ENCODE measurements at regions not wholly inside any gene's neighbourhood (a gene's known extent, or its start where the extent isn't known, plus 50 kb on each side); places are given as distances from the start of the nearest gene placed in this dataset.

DNA sequence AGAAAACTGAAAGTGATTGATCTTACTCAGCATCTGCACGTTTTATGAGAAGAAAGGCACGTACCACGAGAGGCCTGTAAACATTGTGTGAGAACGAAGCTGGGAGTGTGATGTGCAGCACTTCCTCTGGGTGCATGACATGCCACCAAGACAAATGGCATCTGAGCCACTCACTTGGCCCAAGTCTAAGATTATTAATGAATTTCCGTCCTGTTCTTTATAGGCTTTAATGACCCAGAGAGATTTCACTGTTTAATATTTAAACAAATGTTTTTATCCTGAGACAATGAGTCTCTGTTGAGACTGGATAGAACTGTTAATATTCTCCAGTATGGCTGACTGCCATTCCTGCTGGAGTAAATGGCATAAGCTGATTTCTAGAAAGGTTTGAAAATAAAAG is 172.6 kb upstream of the PHACTR1 start:
- Mint-ChIP-seq H3K4me1 (no peaks in the 10 kb centered on the region), H3K9me3 (peaks cover 25% of the 10 kb centered on the region), H3K27me3 (ENCODE audit: low read depth) (peaks cover 3% of the 10 kb centered on the region; the same call in 1 of the 2 replicates), H3K36me3 (peaks cover 7% of the 10 kb centered on the region), H3K4me3 (no peak overlapping the region), H3K27ac (no peak overlapping the region)
- ATAC-seq (no peak), DNase-seq (ENCODE audit: low spot score) (no peak)
- TF ChIP-seq NFATC4 (CRISPR knock-in tag; IDR thresholded peaks at IDR 0.05) (no peak), NR3C1 (CRISPR knock-in tag; conservative IDR thresholded peaks at IDR 0.05; ENCODE audit: low read depth) (no peak)
- TF ChIP-seq, protein P1, sequence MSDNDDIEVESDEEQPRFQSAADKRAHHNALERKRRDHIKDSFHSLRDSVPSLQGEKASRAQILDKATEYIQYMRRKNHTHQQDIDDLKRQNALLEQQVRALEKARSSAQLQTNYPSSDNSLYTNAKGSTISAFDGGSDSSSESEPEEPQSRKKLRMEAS (CRISPR knock-in tag; IDR thresholded peaks at IDR 0.05): no peak
- TF ChIP-seq, protein P2, sequence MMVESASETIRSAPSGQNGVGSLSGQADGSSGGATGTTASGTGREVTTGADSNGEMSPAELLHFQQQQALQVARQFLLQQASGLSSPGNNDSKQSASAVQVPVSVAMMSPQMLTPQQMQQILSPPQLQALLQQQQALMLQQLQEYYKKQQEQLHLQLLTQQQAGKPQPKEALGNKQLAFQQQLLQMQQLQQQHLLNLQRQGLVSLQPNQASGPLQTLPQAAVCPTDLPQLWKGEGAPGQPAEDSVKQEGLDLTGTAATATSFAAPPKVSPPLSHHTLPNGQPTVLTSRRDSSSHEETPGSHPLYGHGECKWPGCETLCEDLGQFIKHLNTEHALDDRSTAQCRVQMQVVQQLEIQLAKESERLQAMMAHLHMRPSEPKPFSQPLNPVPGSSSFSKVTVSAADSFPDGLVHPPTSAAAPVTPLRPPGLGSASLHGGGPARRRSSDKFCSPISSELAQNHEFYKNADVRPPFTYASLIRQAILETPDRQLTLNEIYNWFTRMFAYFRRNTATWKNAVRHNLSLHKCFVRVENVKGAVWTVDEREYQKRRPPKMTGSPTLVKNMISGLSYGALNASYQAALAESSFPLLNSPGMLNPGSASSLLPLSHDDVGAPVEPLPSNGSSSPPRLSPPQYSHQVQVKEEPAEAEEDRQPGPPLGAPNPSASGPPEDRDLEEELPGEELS (CRISPR knock-in tag; IDR thresholded peaks at IDR 0.05): no peak
- POLR2A ChIA-PET: no interaction called here
- CTCF ChIA-PET: no interaction called here

- Mint-ChIP-seq H3K36me3 (peaks cover 15% of the 10 kb centered on the region), H3K27ac (no peak overlapping the region), H3K9me3 (peaks cover 31% of the 10 kb centered on the region), H3K4me3 (no peak overlapping the region), H3K27me3 (ENCODE audit: low read depth) (peaks cover 3% of the 10 kb centered on the region; the same call in 1 of the 2 replicates), H3K4me1 (no peaks in the 10 kb centered on the region)
- ATAC-seq (no peak), DNase-seq (ENCODE audit: low spot score) (no peak)
- ChIA-PET CTCF (no interaction called here), POLR2A (no interaction called here)
- TF ChIP-seq NR1H2 (CRISPR knock-in tag; IDR thresholded peaks at IDR 0.05): no peak
- no peak for TF ChIP-seq TEAD1 (CRISPR knock-in tag; IDR thresholded peaks at IDR 0.05)
- TF ChIP-seq ATF3 (CRISPR knock-in tag; conservative IDR thresholded peaks at IDR 0.05): no peak
- TF ChIP-seq ZNF423 (CRISPR knock-in tag; IDR thresholded peaks at IDR 0.05): no peak
- TF ChIP-seq, protein P3, sequence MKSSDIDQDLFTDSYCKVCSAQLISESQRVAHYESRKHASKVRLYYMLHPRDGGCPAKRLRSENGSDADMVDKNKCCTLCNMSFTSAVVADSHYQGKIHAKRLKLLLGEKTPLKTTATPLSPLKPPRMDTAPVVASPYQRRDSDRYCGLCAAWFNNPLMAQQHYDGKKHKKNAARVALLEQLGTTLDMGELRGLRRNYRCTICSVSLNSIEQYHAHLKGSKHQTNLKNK (CRISPR knock-in tag; IDR thresholded peaks at IDR 0.05): no peak
- no peak for TF ChIP-seq NFATC4 (CRISPR knock-in tag; IDR thresholded peaks at IDR 0.05)
- TF ChIP-seq, protein P4, sequence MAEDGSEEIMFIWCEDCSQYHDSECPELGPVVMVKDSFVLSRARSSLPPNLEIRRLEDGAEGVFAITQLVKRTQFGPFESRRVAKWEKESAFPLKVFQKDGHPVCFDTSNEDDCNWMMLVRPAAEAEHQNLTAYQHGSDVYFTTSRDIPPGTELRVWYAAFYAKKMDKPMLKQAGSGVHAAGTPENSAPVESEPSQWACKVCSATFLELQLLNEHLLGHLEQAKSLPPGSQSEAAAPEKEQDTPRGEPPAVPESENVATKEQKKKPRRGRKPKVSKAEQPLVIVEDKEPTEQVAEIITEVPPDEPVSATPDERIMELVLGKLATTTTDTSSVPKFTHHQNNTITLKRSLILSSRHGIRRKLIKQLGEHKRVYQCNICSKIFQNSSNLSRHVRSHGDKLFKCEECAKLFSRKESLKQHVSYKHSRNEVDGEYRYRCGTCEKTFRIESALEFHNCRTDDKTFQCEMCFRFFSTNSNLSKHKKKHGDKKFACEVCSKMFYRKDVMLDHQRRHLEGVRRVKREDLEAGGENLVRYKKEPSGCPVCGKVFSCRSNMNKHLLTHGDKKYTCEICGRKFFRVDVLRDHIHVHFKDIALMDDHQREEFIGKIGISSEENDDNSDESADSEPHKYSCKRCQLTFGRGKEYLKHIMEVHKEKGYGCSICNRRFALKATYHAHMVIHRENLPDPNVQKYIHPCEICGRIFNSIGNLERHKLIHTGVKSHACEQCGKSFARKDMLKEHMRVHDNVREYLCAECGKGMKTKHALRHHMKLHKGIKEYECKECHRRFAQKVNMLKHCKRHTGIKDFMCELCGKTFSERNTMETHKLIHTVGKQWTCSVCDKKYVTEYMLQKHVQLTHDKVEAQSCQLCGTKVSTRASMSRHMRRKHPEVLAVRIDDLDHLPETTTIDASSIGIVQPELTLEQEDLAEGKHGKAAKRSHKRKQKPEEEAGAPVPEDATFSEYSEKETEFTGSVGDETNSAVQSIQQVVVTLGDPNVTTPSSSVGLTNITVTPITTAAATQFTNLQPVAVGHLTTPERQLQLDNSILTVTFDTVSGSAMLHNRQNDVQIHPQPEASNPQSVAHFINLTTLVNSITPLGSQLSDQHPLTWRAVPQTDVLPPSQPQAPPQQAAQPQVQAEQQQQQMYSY (CRISPR knock-in tag; IDR thresholded peaks at IDR 0.05): no peak
- TF ChIP-seq SP1 (CRISPR knock-in tag; conservative IDR thresholded peaks at IDR 0.05): no peak
- TF ChIP-seq RORB (CRISPR knock-in tag; IDR thresholded peaks at IDR 0.05): no peak
- TF ChIP-seq KAT7 (CRISPR knock-in tag; IDR thresholded peaks at IDR 0.05; ENCODE audit: borderline replicate concordance): no peak
- TF ChIP-seq, protein P5, sequence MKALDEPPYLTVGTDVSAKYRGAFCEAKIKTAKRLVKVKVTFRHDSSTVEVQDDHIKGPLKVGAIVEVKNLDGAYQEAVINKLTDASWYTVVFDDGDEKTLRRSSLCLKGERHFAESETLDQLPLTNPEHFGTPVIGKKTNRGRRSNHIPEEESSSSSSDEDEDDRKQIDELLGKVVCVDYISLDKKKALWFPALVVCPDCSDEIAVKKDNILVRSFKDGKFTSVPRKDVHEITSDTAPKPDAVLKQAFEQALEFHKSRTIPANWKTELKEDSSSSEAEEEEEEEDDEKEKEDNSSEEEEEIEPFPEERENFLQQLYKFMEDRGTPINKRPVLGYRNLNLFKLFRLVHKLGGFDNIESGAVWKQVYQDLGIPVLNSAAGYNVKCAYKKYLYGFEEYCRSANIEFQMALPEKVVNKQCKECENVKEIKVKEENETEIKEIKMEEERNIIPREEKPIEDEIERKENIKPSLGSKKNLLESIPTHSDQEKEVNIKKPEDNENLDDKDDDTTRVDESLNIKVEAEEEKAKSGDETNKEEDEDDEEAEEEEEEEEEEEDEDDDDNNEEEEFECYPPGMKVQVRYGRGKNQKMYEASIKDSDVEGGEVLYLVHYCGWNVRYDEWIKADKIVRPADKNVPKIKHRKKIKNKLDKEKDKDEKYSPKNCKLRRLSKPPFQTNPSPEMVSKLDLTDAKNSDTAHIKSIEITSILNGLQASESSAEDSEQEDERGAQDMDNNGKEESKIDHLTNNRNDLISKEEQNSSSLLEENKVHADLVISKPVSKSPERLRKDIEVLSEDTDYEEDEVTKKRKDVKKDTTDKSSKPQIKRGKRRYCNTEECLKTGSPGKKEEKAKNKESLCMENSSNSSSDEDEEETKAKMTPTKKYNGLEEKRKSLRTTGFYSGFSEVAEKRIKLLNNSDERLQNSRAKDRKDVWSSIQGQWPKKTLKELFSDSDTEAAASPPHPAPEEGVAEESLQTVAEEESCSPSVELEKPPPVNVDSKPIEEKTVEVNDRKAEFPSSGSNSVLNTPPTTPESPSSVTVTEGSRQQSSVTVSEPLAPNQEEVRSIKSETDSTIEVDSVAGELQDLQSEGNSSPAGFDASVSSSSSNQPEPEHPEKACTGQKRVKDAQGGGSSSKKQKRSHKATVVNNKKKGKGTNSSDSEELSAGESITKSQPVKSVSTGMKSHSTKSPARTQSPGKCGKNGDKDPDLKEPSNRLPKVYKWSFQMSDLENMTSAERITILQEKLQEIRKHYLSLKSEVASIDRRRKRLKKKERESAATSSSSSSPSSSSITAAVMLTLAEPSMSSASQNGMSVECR (CRISPR knock-in tag; IDR thresholded peaks at IDR 0.05; ENCODE audit: borderline replicate concordance): no peak
- TF ChIP-seq RELA (CRISPR knock-in tag; IDR thresholded peaks at IDR 0.05; ENCODE audit: borderline replicate concordance): no peak
- no peak for TF ChIP-seq ZNF121 (CRISPR knock-in tag; IDR thresholded peaks at IDR 0.05)
- no peak for TF ChIP-seq STAT6 (CRISPR knock-in tag; conservative IDR thresholded peaks at IDR 0.05; ENCODE audit: low read depth)
- TF ChIP-seq, protein P6, sequence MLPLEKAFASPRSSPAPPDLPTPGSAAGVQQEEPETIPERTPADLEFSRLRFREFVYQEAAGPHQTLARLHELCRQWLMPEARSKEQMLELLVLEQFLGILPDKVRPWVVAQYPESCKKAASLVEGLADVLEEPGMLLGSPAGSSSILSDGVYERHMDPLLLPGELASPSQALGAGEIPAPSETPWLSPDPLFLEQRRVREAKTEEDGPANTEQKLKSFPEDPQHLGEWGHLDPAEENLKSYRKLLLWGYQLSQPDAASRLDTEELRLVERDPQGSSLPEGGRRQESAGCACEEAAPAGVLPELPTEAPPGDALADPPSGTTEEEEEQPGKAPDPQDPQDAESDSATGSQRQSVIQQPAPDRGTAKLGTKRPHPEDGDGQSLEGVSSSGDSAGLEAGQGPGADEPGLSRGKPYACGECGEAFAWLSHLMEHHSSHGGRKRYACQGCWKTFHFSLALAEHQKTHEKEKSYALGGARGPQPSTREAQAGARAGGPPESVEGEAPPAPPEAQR (CRISPR knock-in tag; IDR thresholded peaks at IDR 0.05): no peak
- no peak for TF ChIP-seq OVOL2 (CRISPR knock-in tag; IDR thresholded peaks at IDR 0.05; ENCODE audit: borderline replicate concordance)
Measured at GRCh38 chr6:12544821-12545565, 171.6 kb upstream of the PHACTR1 start.
